K562 (cell line): ENCODE measurements at regions not wholly inside any gene's neighbourhood (a gene's known extent, or its start where the extent isn't known, plus 50 kb on each side); places are given as distances from the start of the nearest gene placed in this dataset.

ENCODE experiments used
- ATAC-seq: fragments of 200-7000 bp; cut with Tn5 transposase; 3 replicates; pipeline ENCODE4 v1.9.1; 2020; ENCODE audit warnings: moderate library complexity
- BruUV-seq: library from RNA; stranded (reverse); fragments of 400-500 nt; replicated peaks from 2 replicates; lab custom pipeline; 2021; lab: Mats Ljungman, UMichigan
- CTCF ChIA-PET: fragments of 300-600 bp; formaldehyde crosslinking; extraction: SDS; loops from one replicate; lab custom pipeline; 2021; ENCODE audit warnings: low intra/inter-chr PET ratio; lab: Yijun Ruan, JAX
- POLR2A ChIA-PET: fragments of 300-600, 350-650 bp; sonication (Branson Sonifier 250); formaldehyde crosslinking; extraction: SDS; loops from one replicate; lab custom pipeline; 2021; ENCODE audit warnings: antibody characterized with exemption, inconsistent platforms; lab: Yijun Ruan, JAX
- DNase-seq, 4 experiments: peaks; one replicate each; pipeline versions ENCODE4 v3.0.0 to v3.0.0-alpha.2; 2011 to 2018; ENCODE audit warnings: low spot score in 3 of 4, mixed read lengths in 3 of 4; ENCODE audit errors: extremely low read depth in 1 of 4
- FAIRE-seq: peaks from 2 replicates; lab custom pipeline; 2011; peaks lifted over from hg19 to GRCh38; lab: Jason Lieb, UNC
- H2AFZ ChIP-seq: 2 replicates; pipeline ENCODE4 v1.6.0; 2011; ENCODE audit warnings: low read depth, low read length, control low read depth, inconsistent platforms
- H3K27ac ChIP-seq: fragments of 200-600 bp; 3 replicates; pipeline ENCODE4 v1.8.0; 2011; ENCODE audit warnings: low read depth, mild to moderate bottlenecking, control low read depth, inconsistent platforms, low read length, moderate library complexity, mixed read lengths; ENCODE audit errors: extremely low read depth
- H3K27me3 ChIP-seq, 2 experiments: fragments of 300-600 bp in 1 of 2; 2 replicates in 1 of 2; 3 replicates in 1 of 2; pipeline versions ENCODE4 v1.6.0 to v1.8.0; 2011; ENCODE audit warnings: inconsistent platforms in 2 of 2, low read length in 2 of 2, mild to moderate bottlenecking in 1 of 2, mixed read lengths in 1 of 2, moderate library complexity in 1 of 2; ENCODE audit not compliant: control insufficient read depth in 2 of 2, insufficient read depth in 2 of 2
- H3K36me3 ChIP-seq: fragments of 300-600 bp; 3 replicates; pipeline ENCODE4 v1.8.0; 2011; ENCODE audit warnings: mild to moderate bottlenecking, low read length, inconsistent platforms; ENCODE audit not compliant: control insufficient read depth, insufficient read depth
- H3K4me1 ChIP-seq, 2 experiments: fragments of 200-600 bp in 1 of 2; replicated peaks in 1 of 2; 2 replicates in 1 of 2; 3 replicates in 1 of 2; pipeline versions ENCODE4 v1.5.1 to v1.8.0; 2011; ENCODE audit warnings: inconsistent platforms in 2 of 2, low read length in 2 of 2, mild to moderate bottlenecking in 1 of 2, mixed read lengths in 1 of 2, moderate library complexity in 1 of 2; ENCODE audit not compliant: control insufficient read depth in 2 of 2, insufficient read depth in 2 of 2
- H3K4me2 ChIP-seq: 2 replicates; pipeline ENCODE4 v1.6.1; 2011; ENCODE audit warnings: low read length, control low read depth, inconsistent platforms, mixed read lengths; ENCODE audit not compliant: insufficient read depth
- H3K4me3 ChIP-seq: fragments of 200-600 bp; sonication (generic), shearing (Covaris generic); 2 replicates; pipeline ENCODE4 v1.5.1; 2016; ENCODE audit warnings: control low read depth, inconsistent platforms
- H3K79me2 ChIP-seq: fragments of 200-600 bp; 3 replicates; pipeline ENCODE4 v1.8.0; 2011; ENCODE audit warnings: low read length, inconsistent platforms; ENCODE audit not compliant: control insufficient read depth, insufficient read depth
- H3K9ac ChIP-seq, 2 experiments: 2 replicates each; pipeline versions ENCODE4 v1.6.0 to v1.6.1; 2011; ENCODE audit warnings: low read depth in 2 of 2, low read length in 2 of 2, control low read depth in 1 of 2, inconsistent platforms in 1 of 2, mild to moderate bottlenecking in 1 of 2, mixed read lengths in 1 of 2; ENCODE audit not compliant: insufficient read depth in 1 of 2
- H3K9me1 ChIP-seq: one replicate; pipeline ENCODE4 v1.6.0; 2011; ENCODE audit warnings: inconsistent platforms, mild to moderate bottlenecking, low read length, moderate library complexity; ENCODE audit not compliant: control insufficient read depth, insufficient read depth
- H3K9me3 ChIP-seq: replicated peaks from 2 replicates; pipeline ENCODE4 v1.5.1; 2011; ENCODE audit warnings: low read depth, low read length, inconsistent platforms; ENCODE audit not compliant: control insufficient read depth, insufficient read depth
- H4K20me1 ChIP-seq: replicated peaks from 2 replicates; pipeline ENCODE4 v1.6.1; 2011; ENCODE audit warnings: low read length, inconsistent platforms, mixed read lengths; ENCODE audit not compliant: control insufficient read depth, insufficient read depth
- DPF2 ChIP-seq: fragments of 450-650 bp; IDR thresholded peaks from 2 replicates; pipeline ENCODE4 v1.6.1; 2016
- HLTF ChIP-seq: fragments of 450-650 bp; IDR thresholded peaks from 2 replicates; pipeline ENCODE4 v1.6.1; 2016
- MCM3 ChIP-seq: fragments of 450-650 bp; IDR thresholded peaks from 2 replicates; pipeline ENCODE4 v1.6.1; 2016
- PHB2 ChIP-seq: fragments of 450-650 bp; IDR thresholded peaks from 2 replicates; pipeline ENCODE4 v1.6.1; 2017; ENCODE audit warnings: low read depth
- PML ChIP-seq: IDR thresholded peaks from 2 replicates; pipeline ENCODE4 v1.6.1; 2012; ENCODE audit warnings: low read length, inconsistent platforms
- SREBF1 ChIP-seq: fragments of 150-350 bp; IDR thresholded peaks from 2 replicates; pipeline ENCODE4 v1.6.1; 2014; ENCODE audit warnings: antibody characterized with exemption, low read depth, low read length, borderline replicate concordance
- STAT5A ChIP-seq: IDR thresholded peaks from 2 replicates; pipeline ENCODE4 v1.6.1; 2012; ENCODE audit warnings: low read length, inconsistent platforms, borderline replicate concordance
- TBL1XR1 ChIP-seq, 2 experiments: IDR thresholded peaks; 2 replicates each; pipeline ENCODE4 v1.6.1; 2012; ENCODE audit warnings: improper control_type of control experiment in 2 of 2, low read length in 2 of 2, mild to moderate bottlenecking in 1 of 2
- ZNF274 ChIP-seq: IDR thresholded peaks from 2 replicates; pipeline ENCODE4 v1.6.1; 2011; ENCODE audit warnings: low read depth, mild to moderate bottlenecking, low read length, moderate library complexity, borderline replicate concordance
- ZNF77 ChIP-seq: fragments of 250-450 bp; sonication (Bioruptor Pico); IDR thresholded peaks from 2 replicates; pipeline ENCODE4 v1.5.0; 2020
- WGBS: fragments of 100-300 bp; shearing (Covaris generic); methylation state at CpG from one replicate; pipeline ENCODE4 v1.1.6; 2016; ENCODE audit warnings: low coverage, mixed read lengths; ENCODE audit not compliant: insufficient coverage; ENCODE audit errors: missing lambda C conversion rate; 5-methylcytosine and 5-hydroxymethylcytosine counted together
- in situ Hi-C: fragments of 300-500 bp; cut with MboI; formaldehyde crosslinking; loops from 4 replicates; pipeline ENCODE4 v1.15.0; 2018; ENCODE audit warnings: inconsistent platforms, mixed read lengths
- intact Hi-C: fragments of 100-400 bp; cut with micrococcal nuclease; formaldehyde crosslinking; loops from 2 replicates; pipeline ENCODE4 v1.14.2; 2022
- TF ChIP-seq, protein P1 (sequence below): fragments of 250-450 bp; sonication (Bioruptor Pico); IDR thresholded peaks from 2 replicates; pipeline ENCODE4 v1.4.0; 2020; ENCODE audit warnings: mild to moderate bottlenecking, moderate library complexity, borderline replicate concordance

GRCh38 chr1:102529446-102529845 lies 532.7 kb upstream of the OLFM3 start:
- Histone ChIP-seq H2AFZ (no peak overlapping the region), H3K4me1 (no peaks in the 10 kb centered on the region), H4K20me1 (no peaks in the 10 kb centered on the region), H3K4me3 (no peak overlapping the region), H3K9ac (no peak overlapping the region), H3K4me2 (no peak overlapping the region), H3K36me3 (no peaks in the 10 kb centered on the region), H3K27ac (no peak overlapping the region), H3K27me3 (no peaks in the 10 kb centered on the region), H3K9me3 (no peaks in the 10 kb centered on the region), H3K9me1 (no peaks in the 10 kb centered on the region), H3K79me2 (no peaks in the 10 kb centered on the region)
- ChIA-PET CTCF (no interaction called here), POLR2A (no interaction called here)
- in situ Hi-C loops = no loop called here
- FAIRE-seq = no peak
- BruUV-seq = no TSS peak
- intact Hi-C loops = no loop called here
- no peak for DNase-seq
- 0% methylated on average over 1 of the region's 1 CpG for WGBS
- ATAC-seq = no peak
- TF ChIP-seq SREBF1 = no peak
- no peak for TF ChIP-seq DPF2
- no peak for TF ChIP-seq PHB2
- no peak for TF ChIP-seq STAT5A
- TF ChIP-seq ZNF77 (CRISPR knock-in tag) = no peak
- TF ChIP-seq MCM3 = no peak
- TF ChIP-seq HLTF = no peak
- TF ChIP-seq TBL1XR1 (IDR thresholded peaks at IDR 0.05; ENCODE audit: low read length in 2 of 2) = no peak

GRCh38 chr1:102500758-102501157 lies 504.0 kb upstream of the OLFM3 start:
- H3K4me2 ChIP-seq = no peak overlapping the region
- no peaks in the 10 kb centered on the region for H3K27me3 ChIP-seq
- no TSS peak for BruUV-seq
- no peak overlapping the region for H3K27ac ChIP-seq
- no peaks in the 10 kb centered on the region for H3K4me1 ChIP-seq
- intact Hi-C loops (no loop called here), in situ Hi-C loops (no loop called here)
- no peaks in the 10 kb centered on the region for H3K9me3 ChIP-seq
- no peak overlapping the region for H2AFZ ChIP-seq
- WGBS = 8% methylated on average over 3 of the region's 3 CpGs
- ChIA-PET POLR2A (no interaction called here), CTCF (no interaction called here)
- DNase-seq = no peak
- no peak for FAIRE-seq
- TF ChIP-seq, protein P1, sequence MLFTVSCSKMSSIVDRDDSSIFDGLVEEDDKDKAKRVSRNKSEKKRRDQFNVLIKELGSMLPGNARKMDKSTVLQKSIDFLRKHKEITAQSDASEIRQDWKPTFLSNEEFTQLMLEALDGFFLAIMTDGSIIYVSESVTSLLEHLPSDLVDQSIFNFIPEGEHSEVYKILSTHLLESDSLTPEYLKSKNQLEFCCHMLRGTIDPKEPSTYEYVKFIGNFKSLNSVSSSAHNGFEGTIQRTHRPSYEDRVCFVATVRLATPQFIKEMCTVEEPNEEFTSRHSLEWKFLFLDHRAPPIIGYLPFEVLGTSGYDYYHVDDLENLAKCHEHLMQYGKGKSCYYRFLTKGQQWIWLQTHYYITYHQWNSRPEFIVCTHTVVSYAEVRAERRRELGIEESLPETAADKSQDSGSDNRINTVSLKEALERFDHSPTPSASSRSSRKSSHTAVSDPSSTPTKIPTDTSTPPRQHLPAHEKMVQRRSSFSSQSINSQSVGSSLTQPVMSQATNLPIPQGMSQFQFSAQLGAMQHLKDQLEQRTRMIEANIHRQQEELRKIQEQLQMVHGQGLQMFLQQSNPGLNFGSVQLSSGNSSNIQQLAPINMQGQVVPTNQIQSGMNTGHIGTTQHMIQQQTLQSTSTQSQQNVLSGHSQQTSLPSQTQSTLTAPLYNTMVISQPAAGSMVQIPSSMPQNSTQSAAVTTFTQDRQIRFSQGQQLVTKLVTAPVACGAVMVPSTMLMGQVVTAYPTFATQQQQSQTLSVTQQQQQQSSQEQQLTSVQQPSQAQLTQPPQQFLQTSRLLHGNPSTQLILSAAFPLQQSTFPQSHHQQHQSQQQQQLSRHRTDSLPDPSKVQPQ (CRISPR knock-in tag) = no peak
- TF ChIP-seq PML (no peak), ZNF274 (no peak)
- H3K9me1 ChIP-seq = no peaks in the 10 kb centered on the region
- H3K9ac ChIP-seq = no peak overlapping the region
- no peaks in the 10 kb centered on the region for H3K36me3 ChIP-seq
- H4K20me1 ChIP-seq = no peaks in the 10 kb centered on the region
- H3K79me2 ChIP-seq = no peaks in the 10 kb centered on the region
- H3K4me3 ChIP-seq = no peak overlapping the region
- no peak for ATAC-seq
